ENCODE measurements at regions not wholly inside any gene's neighbourhood (a gene's known extent, or its start where the extent isn't known, plus 50 kb on each side); places are given as distances from the start of the nearest gene placed in this dataset.

GRCh38 chr1:229017091-229017490, 253.8 kb upstream of the RAB4A start:
- no peaks in the 10 kb centered on the region for H3F3A ChIP-seq (ENCODE audit: insufficient read depth, low read length, poor library complexity, severe bottlenecking)
- TF ChIP-seq SMC3 (conservative IDR thresholded peaks at IDR 0.05; ENCODE audit: poor library complexity) = no peak
- no peak for TF ChIP-seq MXI1 (conservative IDR thresholded peaks at IDR 0.05; ENCODE audit: poor library complexity, severe bottlenecking)
- no peak for TF ChIP-seq TAF1 (IDR thresholded peaks at IDR 0.05; ENCODE audit: low read depth)
- TF ChIP-seq RAD21 (conservative IDR thresholded peaks at IDR 0.05) = no peak
- TF ChIP-seq EP300 (conservative IDR thresholded peaks at IDR 0.05; ENCODE audit: poor library complexity, severe bottlenecking) = no peak
- TF ChIP-seq REST (IDR thresholded peaks at IDR 0.05; ENCODE audit: borderline replicate concordance) = no peak
- TF ChIP-seq CTCF (IDR thresholded peaks at IDR 0.05; ENCODE audit: poor library complexity, severe bottlenecking) = no peak
- TF ChIP-seq POLR2AphosphoS5 (IDR thresholded peaks at IDR 0.05) = no peak
- TF ChIP-seq EZH2 (IDR thresholded peaks at IDR 0.05; ENCODE audit: borderline replicate concordance, insufficient read depth, low read length, poor library complexity, severe bottlenecking) = no peak

GRCh38 chr1:229018674-229019295, 252.1 kb upstream of the RAB4A start:
- no peaks in the 10 kb centered on the region for H3K27me3 ChIP-seq (ENCODE audit: insufficient read depth, low read depth, low read length)
- H3K9me2 ChIP-seq (ENCODE audit: insufficient read depth, low read length) = no peaks in the 10 kb centered on the region
- H4K20me1 ChIP-seq (ENCODE audit: insufficient read depth) = no peaks in the 10 kb centered on the region
- no peak overlapping the region for H3K4me3 ChIP-seq (ENCODE audit: low read length)
- H3K36me3 ChIP-seq (ENCODE audit: insufficient read depth, low read length) = no peaks in the 10 kb centered on the region
- H3K9me3 ChIP-seq (ENCODE audit: low read length) = no peaks in the 10 kb centered on the region
- H2AFZ ChIP-seq (ENCODE audit: low read depth, low read length) = no peak overlapping the region
- no peak overlapping the region for H3K27ac ChIP-seq (ENCODE audit: low read length)
- no peaks in the 10 kb centered on the region for H3F3A ChIP-seq (ENCODE audit: insufficient read depth, low read length, poor library complexity, severe bottlenecking)
- H3K9ac ChIP-seq (ENCODE audit: low read length) = no peak overlapping the region
- no peaks in the 10 kb centered on the region for H3K79me2 ChIP-seq (replicated peaks; ENCODE audit: insufficient read depth, low read length)
- H3K4me2 ChIP-seq (ENCODE audit: low read length) = no peak overlapping the region
- no peak for TF ChIP-seq REST (IDR thresholded peaks at IDR 0.05; ENCODE audit: borderline replicate concordance)
- no peak for TF ChIP-seq EP300 (conservative IDR thresholded peaks at IDR 0.05; ENCODE audit: poor library complexity, severe bottlenecking)
- TF ChIP-seq POLR2AphosphoS5 (IDR thresholded peaks at IDR 0.05) = no peak
- no peak for TF ChIP-seq TAF1 (IDR thresholded peaks at IDR 0.05; ENCODE audit: low read depth)
- TF ChIP-seq SMC3 (conservative IDR thresholded peaks at IDR 0.05; ENCODE audit: poor library complexity) = no peak
- no peak for TF ChIP-seq RAD21 (conservative IDR thresholded peaks at IDR 0.05)
- TF ChIP-seq EZH2 (IDR thresholded peaks at IDR 0.05; ENCODE audit: borderline replicate concordance, insufficient read depth, low read length, poor library complexity, severe bottlenecking) = no peak
- TF ChIP-seq CTCF (IDR thresholded peaks at IDR 0.05; ENCODE audit: poor library complexity, severe bottlenecking) = no peak
- no peak for TF ChIP-seq MXI1 (conservative IDR thresholded peaks at IDR 0.05; ENCODE audit: poor library complexity, severe bottlenecking)

More at GRCh38 chr1:229017091-229017490, 253.8 kb upstream of the RAB4A start:
- no peaks in the 10 kb centered on the region for H3K9me2 ChIP-seq (ENCODE audit: insufficient read depth, low read length)
- no peaks in the 10 kb centered on the region for H4K20me1 ChIP-seq (ENCODE audit: insufficient read depth)
- H3K27me3 ChIP-seq (ENCODE audit: insufficient read depth, low read depth, low read length) = no peaks in the 10 kb centered on the region
- no peaks in the 10 kb centered on the region for H3K9me3 ChIP-seq (ENCODE audit: low read length)
- no peak overlapping the region for H3K4me3 ChIP-seq (ENCODE audit: low read length)
- no peak overlapping the region for H2AFZ ChIP-seq (ENCODE audit: low read depth, low read length)
- H3K27ac ChIP-seq (ENCODE audit: low read length) = no peak overlapping the region
- no peaks in the 10 kb centered on the region for H3K79me2 ChIP-seq (replicated peaks; ENCODE audit: insufficient read depth, low read length)
- H3K36me3 ChIP-seq (ENCODE audit: insufficient read depth, low read length) = no peaks in the 10 kb centered on the region
- H3K9ac ChIP-seq (ENCODE audit: low read length) = no peak overlapping the region
- H3K4me2 ChIP-seq (ENCODE audit: low read length) = no peak overlapping the region
